ENCODE measurements at regions not wholly inside any gene's neighbourhood (a gene's known extent, or its start where the extent isn't known, plus 50 kb on each side); places are given as distances from the start of the nearest gene placed in this dataset.

DNA sequence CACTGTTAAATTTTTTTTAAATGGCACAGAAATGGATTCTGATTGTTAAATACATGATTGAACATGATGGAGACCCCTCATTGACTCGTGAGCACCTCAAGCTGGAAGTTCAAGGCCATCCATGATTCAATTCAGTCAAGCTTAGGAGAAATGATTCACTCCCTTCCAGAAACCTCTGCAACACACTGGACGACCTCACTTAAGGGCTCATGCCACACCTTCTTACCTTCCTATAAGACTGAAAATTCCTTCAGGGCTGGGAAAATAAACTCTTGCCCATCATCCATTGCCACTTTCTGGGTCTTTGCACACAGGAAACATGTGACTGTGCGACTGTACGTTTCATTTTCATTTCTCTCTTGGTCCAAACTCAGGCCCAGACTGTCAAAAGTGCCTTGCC is 196.4 kb downstream of the TBXT start:
- ChIA-PET CTCF (ENCODE audit: low intra/inter-chr PET ratio, low total read pairs) (no interaction called here), POLR2A (no interaction called here)
- Histone ChIP-seq H3K4me3 (replicated peaks in 1 of 3; ENCODE audit: insufficient read depth in 1 of 3, low read depth in 2 of 3, low read length in 3 of 3) (no peak overlapping the region), H3K27me3 (ENCODE audit: control insufficient read depth in 1 of 2, insufficient read depth in 2 of 2, low read length in 2 of 2) (peaks cover 0 to 17% of the 10 kb centered on the region in 2 experiments; a peak in 3 of 5 replicates), H2AFZ (ENCODE audit: low read length) (no peak overlapping the region), H3K4me2 (ENCODE audit: low read depth, low read length) (no peak overlapping the region), H3K36me3 (replicated peaks in 1 of 2; ENCODE audit: control insufficient read depth in 1 of 2, insufficient read depth in 2 of 2, low read length in 2 of 2) (no peaks in the 10 kb centered on the region), H3K9me3 (ENCODE audit: low read length) (no peaks in the 10 kb centered on the region), H3K9ac (ENCODE audit: insufficient read depth, low read depth, low read length) (no peak overlapping the region), H4K20me1 (ENCODE audit: insufficient read depth, low read length) (no peaks in the 10 kb centered on the region), H3K27ac (ENCODE audit: extremely low read length, insufficient read depth, low read length) (no peak overlapping the region), H3K79me2 (ENCODE audit: insufficient read depth, low read length) (no peaks in the 10 kb centered on the region), H3K4me1 (ENCODE audit: insufficient read depth, low read length) (no peaks in the 10 kb centered on the region)
- no peak for TF ChIP-seq ZMAT3 (CRISPR knock-in tag; conservative IDR thresholded peaks at IDR 0.05)
- TF ChIP-seq HHEX (CRISPR knock-in tag; IDR thresholded peaks at IDR 0.05): no peak
- BruUV-seq (replicated peaks): no TSS peak
- FAIRE-seq: no peak
- 4% methylated on average over 4 of the region's 4 CpGs for WGBS (ENCODE audit: low lambda C conversion rate)
- intact Hi-C loops (cut with micrococcal nuclease; ENCODE audit: unreplicated experiment) (no loop called here), in situ Hi-C loops (cut with HindIII; ENCODE audit: extremely low pct_ligation_motif_present, low pct_unique_long_range_greater_than_20kb) (no loop called here)
- ATAC-seq: no peak
- DNase-seq (ENCODE audit: low spot score): no peak

DNA sequence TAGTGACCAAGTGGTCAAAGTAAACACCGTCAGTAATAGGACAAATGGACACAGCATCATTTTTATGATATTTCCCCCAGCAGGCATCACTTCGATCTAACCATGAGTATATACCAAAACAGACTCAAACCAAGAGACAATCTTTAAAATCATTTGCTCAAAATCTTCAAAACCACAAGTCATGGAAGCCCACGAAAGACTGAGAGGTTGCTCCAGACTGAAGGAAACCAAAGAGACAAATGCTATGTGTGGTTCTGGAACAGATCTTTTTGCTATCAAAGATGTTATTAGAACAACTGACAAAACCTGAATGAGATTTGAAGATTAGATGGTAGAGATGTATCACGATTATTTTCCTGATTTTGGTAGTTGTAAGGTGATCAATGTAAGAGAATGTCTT is 197.7 kb downstream of the TBXT start:
- in situ Hi-C loops (cut with HindIII; ENCODE audit: extremely low pct_ligation_motif_present, low pct_unique_long_range_greater_than_20kb) (no loop called here), intact Hi-C loops (cut with micrococcal nuclease; ENCODE audit: unreplicated experiment) (no loop called here)
- WGBS (ENCODE audit: low lambda C conversion rate): 0% methylated on average over 4 of the region's 4 CpGs
- H3K27me3 ChIP-seq (ENCODE audit: control insufficient read depth in 1 of 2, insufficient read depth in 2 of 2, low read length in 2 of 2): peaks cover 0 to 23% of the 10 kb centered on the region in 2 experiments; a peak in 3 of 5 replicates
- no peak for ATAC-seq
- no peak for DNase-seq (ENCODE audit: low spot score)
- CTCF ChIA-PET (ENCODE audit: low intra/inter-chr PET ratio, low total read pairs): no interaction called here
- no peaks in the 10 kb centered on the region for H4K20me1 ChIP-seq (ENCODE audit: insufficient read depth, low read length)
- no peak overlapping the region for H3K4me2 ChIP-seq (ENCODE audit: low read depth, low read length)
- H3K4me1 ChIP-seq (ENCODE audit: insufficient read depth, low read length): no peaks in the 10 kb centered on the region
- POLR2A ChIA-PET: no interaction called here
- H3K79me2 ChIP-seq (ENCODE audit: insufficient read depth, low read length): no peaks in the 10 kb centered on the region
- no peak overlapping the region for H2AFZ ChIP-seq (ENCODE audit: low read length)
- no peak for FAIRE-seq
- no peaks in the 10 kb centered on the region for H3K36me3 ChIP-seq (replicated peaks in 1 of 2; ENCODE audit: control insufficient read depth in 1 of 2, insufficient read depth in 2 of 2, low read length in 2 of 2)
- no TSS peak for BruUV-seq (replicated peaks)
- no peak overlapping the region for H3K4me3 ChIP-seq (replicated peaks in 1 of 3; ENCODE audit: insufficient read depth in 1 of 3, low read depth in 2 of 3, low read length in 3 of 3)
- H3K27ac ChIP-seq (ENCODE audit: extremely low read length, insufficient read depth, low read length): no peak overlapping the region
- H3K9ac ChIP-seq (ENCODE audit: insufficient read depth, low read depth, low read length): no peak overlapping the region
- H3K9me3 ChIP-seq (ENCODE audit: low read length): no peaks in the 10 kb centered on the region
- no peak for TF ChIP-seq ZGPAT (CRISPR knock-in tag; IDR thresholded peaks at IDR 0.05)
- TF ChIP-seq, protein P1, sequence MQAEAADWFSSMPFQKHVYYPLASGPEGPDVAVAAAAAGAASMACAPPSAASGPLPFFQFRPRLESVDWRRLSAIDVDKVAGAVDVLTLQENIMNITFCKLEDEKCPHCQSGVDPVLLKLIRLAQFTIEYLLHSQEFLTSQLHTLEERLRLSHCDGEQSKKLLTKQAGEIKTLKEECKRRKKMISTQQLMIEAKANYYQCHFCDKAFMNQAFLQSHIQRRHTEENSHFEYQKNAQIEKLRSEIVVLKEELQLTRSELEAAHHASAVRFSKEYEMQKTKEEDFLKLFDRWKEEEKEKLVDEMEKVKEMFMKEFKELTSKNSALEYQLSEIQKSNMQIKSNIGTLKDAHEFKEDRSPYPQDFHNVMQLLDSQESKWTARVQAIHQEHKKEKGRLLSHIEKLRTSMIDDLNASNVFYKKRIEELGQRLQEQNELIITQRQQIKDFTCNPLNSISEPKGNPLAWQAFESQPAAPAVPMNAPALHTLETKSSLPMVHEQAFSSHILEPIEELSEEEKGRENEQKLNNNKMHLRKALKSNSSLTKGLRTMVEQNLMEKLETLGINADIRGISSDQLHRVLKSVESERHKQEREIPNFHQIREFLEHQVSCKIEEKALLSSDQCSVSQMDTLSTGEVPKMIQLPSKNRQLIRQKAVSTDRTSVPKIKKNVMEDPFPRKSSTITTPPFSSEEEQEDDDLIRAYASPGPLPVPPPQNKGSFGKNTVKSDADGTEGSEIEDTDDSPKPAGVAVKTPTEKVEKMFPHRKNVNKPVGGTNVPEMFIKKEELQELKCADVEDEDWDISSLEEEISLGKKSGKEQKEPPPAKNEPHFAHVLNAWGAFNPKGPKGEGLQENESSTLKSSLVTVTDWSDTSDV (CRISPR knock-in tag; IDR thresholded peaks at IDR 0.05): no peak
- no peak for TF ChIP-seq ZBTB37 (CRISPR knock-in tag; IDR thresholded peaks at IDR 0.05)
- no peak for TF ChIP-seq MXD4 (CRISPR knock-in tag; IDR thresholded peaks at IDR 0.05)
- TF ChIP-seq ASH2L (IDR thresholded peaks at IDR 0.05; ENCODE audit: insufficient read length, low read depth, low read length): no peak
- no peak for TF ChIP-seq POGZ (CRISPR knock-in tag; IDR thresholded peaks at IDR 0.05)
- no peak for TF ChIP-seq ZNF441 (CRISPR knock-in tag; IDR thresholded peaks at IDR 0.05; ENCODE audit: borderline replicate concordance)
- TF ChIP-seq ATAD3A (CRISPR knock-in tag; IDR thresholded peaks at IDR 0.05): no peak
- TF ChIP-seq HHEX (CRISPR knock-in tag; IDR thresholded peaks at IDR 0.05): no peak
- TF ChIP-seq PLSCR1 (CRISPR knock-in tag; IDR thresholded peaks at IDR 0.05; ENCODE audit: borderline replicate concordance): no peak
- TF ChIP-seq ZNF326 (CRISPR knock-in tag; IDR thresholded peaks at IDR 0.05; ENCODE audit: borderline replicate concordance): no peak
- TF ChIP-seq MIER2 (CRISPR knock-in tag; IDR thresholded peaks at IDR 0.05): no peak
- no peak for TF ChIP-seq ZNF619 (CRISPR knock-in tag; IDR thresholded peaks at IDR 0.05)
